ENCODE measurements at regions not wholly inside any gene's neighbourhood (a gene's known extent, or its start where the extent isn't known, plus 50 kb on each side); places are given as distances from the start of the nearest gene placed in this dataset.

GRCh38 chr17:70642059-70642458 lies 472.7 kb downstream of the KCNJ2 start:
- no peak for DNase-seq (ENCODE audit: low read depth)

DNA sequence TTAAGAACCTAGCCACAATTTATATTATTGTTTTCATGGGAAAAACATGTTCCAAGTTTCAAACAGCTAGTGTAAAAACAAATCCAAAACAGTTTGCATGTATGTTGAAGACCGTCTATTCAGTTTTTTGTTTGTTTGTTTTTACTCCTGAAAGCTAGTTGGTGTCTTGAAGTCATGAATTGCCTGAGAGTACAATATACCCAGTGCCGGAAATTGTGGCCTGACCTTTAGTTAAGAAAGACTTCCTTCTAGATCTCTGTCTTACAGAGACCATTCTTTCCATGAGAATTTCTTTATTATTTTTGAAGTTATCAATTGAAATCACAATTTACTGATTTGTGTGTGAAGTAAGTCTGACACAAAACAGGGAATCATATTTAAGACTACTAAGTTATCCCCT lies 474.8 kb downstream of the KCNJ2 start:
- no peak for DNase-seq (ENCODE audit: low read depth)

- no peak for DNase-seq (ENCODE audit: low read depth)
Measured at GRCh38 chr17:70646673-70647072, 477.3 kb downstream of the KCNJ2 start.

DNA sequence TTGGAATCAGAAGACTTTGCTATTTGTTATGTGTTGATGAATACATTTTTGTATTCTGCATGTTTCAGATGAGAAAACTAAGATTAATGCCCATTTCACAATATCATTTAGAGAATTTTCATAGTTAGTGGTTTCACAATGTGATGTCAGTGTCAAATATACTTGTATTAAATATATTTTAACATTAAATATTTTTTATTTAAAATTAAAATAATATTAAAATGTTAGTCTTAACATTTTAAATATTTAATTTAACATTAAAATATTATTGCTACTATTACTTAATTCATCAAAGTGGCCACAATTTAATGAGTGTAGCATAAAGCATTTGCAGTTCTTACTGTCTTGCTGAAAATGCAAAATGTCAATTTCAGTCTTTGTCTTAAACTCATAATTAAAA lies 478.8 kb downstream of the KCNJ2 start:
- DNase-seq (ENCODE audit: low read depth), result no peak

GRCh38 chr17:70653850-70654249 lies 484.5 kb downstream of the KCNJ2 start:
- no peak for DNase-seq (ENCODE audit: low read depth)

- DNase-seq (ENCODE audit: low read depth), result no peak
Measured at GRCh38 chr17:70654706-70655105, 485.4 kb downstream of the KCNJ2 start.

- DNase-seq (ENCODE audit: low read depth), result peak; percentile 50
Measured at GRCh38 chr17:70655176-70655958, 486.0 kb downstream of the KCNJ2 start.

- no peak for DNase-seq (ENCODE audit: low read depth)
Measured at GRCh38 chr17:70658317-70658716, 489.0 kb downstream of the KCNJ2 start.

- DNase-seq (ENCODE audit: low read depth), result no peak
Measured at GRCh38 chr17:70658840-70659239, 489.5 kb downstream of the KCNJ2 start.

DNA sequence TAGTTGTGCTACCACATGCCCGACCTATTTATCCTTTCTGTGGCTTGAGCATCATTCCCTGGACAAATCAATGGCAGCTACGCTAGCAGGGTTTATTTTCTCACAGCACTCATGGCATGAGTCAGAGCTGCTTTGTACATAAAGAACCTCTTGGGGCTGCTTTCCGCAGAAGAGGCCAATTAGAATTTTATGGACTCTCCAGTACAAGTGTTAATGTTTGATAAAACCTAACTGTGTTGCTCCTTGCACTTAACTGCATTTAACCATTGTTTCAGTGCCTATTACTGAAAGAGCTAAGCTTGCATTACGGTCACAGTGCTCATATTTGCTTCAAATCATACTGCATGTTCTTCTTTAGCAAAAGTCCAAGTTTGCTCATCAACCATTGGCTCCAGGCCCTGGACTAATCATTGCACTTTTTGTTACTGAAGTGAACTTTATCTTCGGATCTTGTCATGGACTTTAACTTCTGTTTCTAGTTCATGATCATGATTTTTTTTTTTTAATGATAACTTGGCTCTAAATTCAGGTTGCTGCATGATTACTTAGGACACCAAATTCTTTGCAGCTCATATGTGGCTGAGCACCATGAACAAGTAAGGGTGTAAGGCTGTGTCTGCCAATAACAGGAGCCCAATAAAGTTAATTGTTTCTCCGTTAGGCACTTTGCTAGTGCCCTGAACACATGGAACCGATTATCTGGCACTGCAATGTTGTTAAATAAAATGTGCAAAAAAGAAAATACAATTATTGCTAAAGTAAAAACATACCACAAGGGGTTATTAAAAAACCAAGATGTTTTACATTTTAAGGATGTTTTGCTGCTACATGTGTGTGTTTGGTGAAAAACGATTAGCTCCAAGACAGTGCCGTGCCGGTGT lies 492.2 kb downstream of the KCNJ2 start:
- DNase-seq (ENCODE audit: low read depth), result peak; percentile 59

GRCh38 chr17:70668276-70668937 lies 499.1 kb downstream of the KCNJ2 start:
- no peak for DNase-seq (ENCODE audit: low read depth)

- DNase-seq (ENCODE audit: low read depth), result no peak
Measured at GRCh38 chr17:70668938-70669778, 499.8 kb downstream of the KCNJ2 start.

DNA sequence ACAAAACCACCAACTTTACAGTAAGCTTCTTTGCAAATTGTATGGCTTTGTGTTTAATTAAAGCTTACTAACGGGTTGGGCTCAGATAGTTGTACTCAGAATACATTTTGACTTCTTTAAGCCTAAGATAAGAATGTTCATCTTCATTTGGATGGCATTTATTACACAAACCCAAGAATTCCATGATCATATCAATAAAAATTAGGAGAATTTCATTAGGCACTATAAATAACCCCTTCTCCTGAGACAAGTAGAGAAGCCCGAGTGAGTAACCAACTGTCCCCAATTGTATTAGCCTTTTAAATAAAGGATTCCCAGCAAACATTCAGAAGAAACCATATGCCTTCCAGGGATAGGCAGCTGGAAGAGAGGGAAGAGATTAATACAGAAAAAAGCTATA lies 504.7 kb downstream of the KCNJ2 start:
- DNase-seq (ENCODE audit: low read depth), result no peak

DNA sequence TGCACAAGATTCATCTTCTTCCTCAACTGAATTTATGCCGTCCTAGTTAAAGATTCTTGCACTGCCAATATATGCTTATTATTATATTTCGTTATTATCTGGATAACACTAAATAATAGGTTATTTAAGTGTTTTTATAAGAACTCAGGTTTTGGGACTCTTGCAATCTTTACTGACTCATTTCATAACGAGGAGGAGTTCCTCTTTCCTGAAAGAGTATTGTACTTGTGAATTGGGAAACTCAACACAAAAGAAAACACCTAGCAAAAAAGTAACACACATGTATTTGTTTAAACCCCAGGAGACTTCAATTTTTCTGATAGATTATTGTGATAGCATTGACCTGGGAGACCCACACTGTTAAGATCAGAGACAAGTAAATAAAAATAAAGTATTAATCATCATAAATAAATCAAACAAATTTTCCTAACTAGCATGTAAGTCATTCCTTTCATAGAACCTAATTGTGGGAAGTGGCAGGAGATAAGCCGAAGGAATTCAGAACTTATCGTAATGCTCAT lies 505.8 kb downstream of the KCNJ2 start:
- no peak for DNase-seq (ENCODE audit: low read depth)

- DNase-seq (ENCODE audit: low read depth), result no peak
Measured at GRCh38 chr17:70677783-70678647, 508.7 kb downstream of the KCNJ2 start.

- no peak for DNase-seq (ENCODE audit: low read depth)
Measured at GRCh38 chr17:70678889-70679288, 509.6 kb downstream of the KCNJ2 start.

DNA sequence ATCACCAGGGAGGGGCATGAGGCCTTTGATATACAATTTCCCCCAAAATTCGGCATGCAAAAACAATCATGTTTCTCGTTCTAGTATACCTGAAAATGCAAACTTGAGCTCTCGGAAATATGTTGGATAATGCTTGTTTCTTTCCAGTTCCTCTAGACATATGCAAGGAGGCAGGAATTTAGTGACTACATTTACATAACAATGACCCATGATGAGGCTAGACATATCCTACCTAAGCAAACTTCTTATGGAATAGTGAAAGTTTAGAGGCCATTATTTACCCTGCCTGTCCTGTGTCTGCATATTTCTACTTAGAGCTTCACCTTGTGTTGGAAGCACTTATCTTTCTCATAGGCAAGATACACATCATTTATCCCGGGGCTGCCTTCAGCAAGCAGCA lies 514.6 kb downstream of the KCNJ2 start:
- no peak for DNase-seq (ENCODE audit: low read depth)

- DNase-seq (ENCODE audit: low read depth), result no peak
Measured at GRCh38 chr17:70687421-70687820, 518.1 kb downstream of the KCNJ2 start.

GRCh38 chr17:70691150-70691549 lies 521.8 kb downstream of the KCNJ2 start:
- DNase-seq (ENCODE audit: low read depth), result no peak

DNA sequence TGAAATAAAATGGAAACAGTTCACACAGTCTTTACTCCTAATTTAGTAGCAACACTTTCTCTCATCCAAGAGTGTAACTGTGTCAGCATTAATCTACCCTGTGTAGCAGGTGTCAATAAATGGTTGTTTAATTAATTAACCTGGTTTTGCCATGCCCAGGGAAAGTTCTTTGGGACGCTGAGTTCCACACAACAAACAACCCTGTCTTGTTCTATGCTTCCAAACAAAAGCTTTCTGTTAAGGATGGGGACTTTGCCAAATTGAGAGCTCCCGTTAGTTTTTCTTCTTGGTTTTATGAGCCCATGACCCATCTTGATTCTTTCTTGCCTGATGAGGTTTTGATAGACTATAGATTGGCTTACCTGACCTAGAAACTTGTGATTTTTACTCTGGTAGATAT lies 530.1 kb downstream of the KCNJ2 start:
- no peak for DNase-seq (ENCODE audit: low read depth)
